ENCODE measurements at regions not wholly inside any gene's neighbourhood (a gene's known extent, or its start where the extent isn't known, plus 50 kb on each side); places are given as distances from the start of the nearest gene placed in this dataset.

DNA sequence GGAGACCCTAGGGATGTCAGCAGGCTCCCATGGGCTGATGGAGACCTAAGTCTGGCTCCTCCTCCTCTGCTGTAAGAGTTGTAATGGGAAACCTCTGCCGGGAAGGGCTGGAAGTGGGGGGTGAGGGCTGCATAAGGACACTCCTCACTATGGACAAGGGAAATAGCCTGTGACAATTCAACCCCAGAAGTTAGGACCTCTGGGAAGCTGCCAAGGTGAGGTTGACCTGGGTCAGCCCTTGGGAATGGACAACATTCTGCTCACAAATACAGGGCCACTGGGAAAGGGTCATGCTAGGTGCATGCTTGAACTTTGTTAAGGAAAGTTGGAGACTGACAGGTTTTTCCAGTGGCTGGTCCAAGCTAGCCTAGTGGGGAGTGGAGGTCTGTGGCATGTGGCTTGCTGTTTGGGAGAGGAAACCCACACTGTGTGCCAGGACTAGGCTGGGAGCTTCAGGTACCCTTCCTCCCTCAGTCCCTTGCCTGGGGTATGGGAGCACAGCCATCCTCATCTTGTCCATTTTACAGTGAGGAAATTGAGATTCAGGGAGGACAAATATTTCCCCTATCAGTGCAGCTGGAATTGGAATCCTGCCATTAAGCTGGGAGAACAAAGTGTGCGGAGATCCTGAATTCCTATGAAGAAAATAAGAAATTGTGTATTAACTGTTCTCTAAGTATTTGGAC is 190.4 kb downstream of the SALL1 start:
- H3K27ac Mint-ChIP-seq = no peak overlapping the region
- POLR2A ChIA-PET = no interaction called here
- CTCF ChIA-PET = no interaction called here
- no peaks in the 10 kb centered on the region for H3K4me1 Mint-ChIP-seq (ENCODE audit: low read depth)
- DNase-seq (no peak), ATAC-seq (no peak)
- peaks cover 2% of the 10 kb centered on the region for H3K27me3 Mint-ChIP-seq
- intact Hi-C loops (cut with micrococcal nuclease) = no loop called here
- H3K4me3 Mint-ChIP-seq = no peak overlapping the region
- H3K36me3 Mint-ChIP-seq (ENCODE audit: low read depth) = no peaks in the 10 kb centered on the region
- no peak for TF ChIP-seq CTCF (IDR thresholded peaks at IDR 0.05)
- no peaks in the 10 kb centered on the region for H3K9me3 Mint-ChIP-seq

GRCh38 chr16:50957056-50957455 is 194.0 kb downstream of the SALL1 start:
- CTCF ChIA-PET = no interaction called here
- POLR2A ChIA-PET = no interaction called here

DNA sequence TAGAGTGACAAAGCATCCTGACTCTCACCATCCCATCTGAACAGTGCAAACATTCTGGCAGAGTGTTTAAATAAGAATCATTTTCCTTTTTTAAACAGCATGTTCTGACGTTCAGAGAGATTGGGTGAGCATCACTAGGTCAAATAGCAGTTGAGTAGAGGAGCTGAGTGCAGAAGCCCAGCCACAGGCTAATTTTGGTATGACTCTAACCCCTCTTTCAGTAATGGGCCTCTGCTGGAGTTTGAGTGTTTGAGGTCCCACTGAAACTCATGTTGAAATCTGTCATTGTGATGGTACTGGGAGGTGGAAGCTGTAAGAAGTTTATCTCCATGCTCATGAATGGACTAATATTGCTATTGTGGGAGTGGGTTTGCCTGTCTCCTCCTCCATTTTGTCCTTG is 194.4 kb downstream of the SALL1 start:
- H3K27me3 Mint-ChIP-seq = peaks cover 3% of the 10 kb centered on the region
- POLR2A ChIA-PET = no interaction called here
- no peaks in the 10 kb centered on the region for H3K36me3 Mint-ChIP-seq (ENCODE audit: low read depth)
- ATAC-seq (no peak), DNase-seq (no peak)
- intact Hi-C loops (cut with micrococcal nuclease) = no loop called here
- H3K4me3 Mint-ChIP-seq = no peak overlapping the region
- no peak overlapping the region for H3K27ac Mint-ChIP-seq
- CTCF ChIA-PET = no interaction called here
- no peak for TF ChIP-seq CTCF (IDR thresholded peaks at IDR 0.05)
- H3K9me3 Mint-ChIP-seq = no peaks in the 10 kb centered on the region
- no peaks in the 10 kb centered on the region for H3K4me1 Mint-ChIP-seq (ENCODE audit: low read depth)

More at GRCh38 chr16:50957056-50957455, 194.0 kb downstream of the SALL1 start:
- no peak overlapping the region for H3K27ac Mint-ChIP-seq
- no peaks in the 10 kb centered on the region for H3K4me1 Mint-ChIP-seq (ENCODE audit: low read depth)
- no peaks in the 10 kb centered on the region for H3K36me3 Mint-ChIP-seq (ENCODE audit: low read depth)
- H3K9me3 Mint-ChIP-seq = no peaks in the 10 kb centered on the region
- intact Hi-C loops (cut with micrococcal nuclease) = no loop called here
- DNase-seq = no peak
- no peak for ATAC-seq
- H3K27me3 Mint-ChIP-seq = peaks cover 3% of the 10 kb centered on the region
- H3K4me3 Mint-ChIP-seq = no peak overlapping the region
- TF ChIP-seq CTCF (IDR thresholded peaks at IDR 0.05) = no peak

GRCh38 chr16:50955311-50955710 is 195.8 kb downstream of the SALL1 start:
- Mint-ChIP-seq H3K4me1 (ENCODE audit: low read depth) (no peaks in the 10 kb centered on the region), H3K4me3 (no peak overlapping the region), H3K27ac (no peak overlapping the region), H3K27me3 (peaks cover 2% of the 10 kb centered on the region), H3K9me3 (no peaks in the 10 kb centered on the region), H3K36me3 (ENCODE audit: low read depth) (no peaks in the 10 kb centered on the region)
- POLR2A ChIA-PET = no interaction called here
- intact Hi-C loops (cut with micrococcal nuclease) = no loop called here
- TF ChIP-seq CTCF (IDR thresholded peaks at IDR 0.05) = no peak
- ATAC-seq (no peak), DNase-seq (no peak)
- CTCF ChIA-PET = no interaction called here

GRCh38 chr16:50954469-50954868 is 196.6 kb downstream of the SALL1 start:
- ATAC-seq (no peak), DNase-seq (no peak)
- ChIA-PET POLR2A (no interaction called here), CTCF (no interaction called here)
- TF ChIP-seq CTCF (IDR thresholded peaks at IDR 0.05) = no peak
- no peak overlapping the region for H3K4me3 Mint-ChIP-seq
- no peak overlapping the region for H3K27ac Mint-ChIP-seq
- no peaks in the 10 kb centered on the region for H3K36me3 Mint-ChIP-seq (ENCODE audit: low read depth)
- no peaks in the 10 kb centered on the region for H3K9me3 Mint-ChIP-seq
- peaks cover 2% of the 10 kb centered on the region for H3K27me3 Mint-ChIP-seq
- H3K4me1 Mint-ChIP-seq (ENCODE audit: low read depth) = no peaks in the 10 kb centered on the region
- intact Hi-C loops (cut with micrococcal nuclease) = no loop called here

Data from activated CD8-positive, alpha-beta T cell treated with anti-CD3 and anti-CD28 coated beads for 36 hours (primary cell).